Kidney (tissue), 13 donors: ENCODE measurements at regions not wholly inside any gene's neighbourhood (a gene's known extent, or its start where the extent isn't known, plus 50 kb on each side); places are given as distances from the start of the nearest gene placed in this dataset.
A peak's percentile ranks its signal among the peaks of the same experiment; 100 is the strongest.

Experiments used
- DNase-seq, 5 donors: peaks; one replicate each; pipeline ENCODE4 v3.0.0-alpha.2; 2013 to 2020
- FAIRE-seq: peaks from 2 replicates; lab custom pipeline; 2012; peaks lifted over from hg19 to GRCh38; lab: Jason Lieb, UNC
- H3K27ac ChIP-seq, 2 donors: one replicate each; pipeline ENCODE4 v1.7.0; 2013; ENCODE audit warnings: low read depth in 2 of 2, low read length in 2 of 2, inconsistent platforms in 1 of 2
- H3K27me3 ChIP-seq: one replicate; pipeline ENCODE4 v1.7.1; 2013; ENCODE audit warnings: low read length, inconsistent platforms; ENCODE audit not compliant: control insufficient read depth, insufficient read depth
- H3K36me3 ChIP-seq, 3 donors: one replicate each; pipeline versions ENCODE4 v1.7.0 to v1.7.1; 2013; ENCODE audit warnings: low read length in 3 of 3, control low read depth in 1 of 3, inconsistent platforms in 1 of 3; ENCODE audit not compliant: insufficient read depth in 3 of 3, control insufficient read depth in 2 of 3
- H3K4me1 ChIP-seq, 3 donors: one replicate each; pipeline versions ENCODE4 v1.7.0 to v1.7.1; 2013; ENCODE audit warnings: low read length in 3 of 3, inconsistent platforms in 1 of 3, low read depth in 1 of 3; ENCODE audit not compliant: control insufficient read depth in 2 of 3, insufficient read depth in 2 of 3
- H3K4me3 ChIP-seq, 3 donors: one replicate each; pipeline versions ENCODE4 v1.7.0 to v1.8.1; 2013; ENCODE audit warnings: low read length in 3 of 3, control low read depth in 1 of 3, inconsistent platforms in 1 of 3
- H3K9ac ChIP-seq, 3 donors: one replicate each; pipeline versions ENCODE4 v1.7.0 to v1.7.1; 2013; ENCODE audit warnings: low read length in 3 of 3, control low read depth in 1 of 3, inconsistent platforms in 1 of 3
- H3K9me3 ChIP-seq, 3 donors: one replicate each; pipeline versions ENCODE4 v1.7.0 to v1.7.1; 2013; ENCODE audit warnings: low read length in 3 of 3, control low read depth in 1 of 3, inconsistent platforms in 1 of 3; ENCODE audit not compliant: control insufficient read depth in 2 of 3, insufficient read depth in 1 of 3
- intact Hi-C: fragments of 100-400 bp; cut with DNase I; formaldehyde crosslinking; loops from one replicate; pipeline ENCODE4 v1.11.1; 2022
- TF ChIP-seq, protein P1 (sequence below): IDR thresholded peaks from 3 replicates; pipeline ENCODE4 v1.5.1; 2012; ENCODE audit warnings: mild to moderate bottlenecking, moderate library complexity, borderline replicate concordance; ENCODE audit not compliant: insufficient read depth; ENCODE audit errors: extremely low read depth
- donor health status: control.
- donor health status: control.
- donor health status: control.
- donor health status: control.
- donor health status: control.
- donor health status: DM: yes; HTN: yes; CAD: no.
- donor health status: Normal renal cell carcinoma (clear cell type).

DNA sequence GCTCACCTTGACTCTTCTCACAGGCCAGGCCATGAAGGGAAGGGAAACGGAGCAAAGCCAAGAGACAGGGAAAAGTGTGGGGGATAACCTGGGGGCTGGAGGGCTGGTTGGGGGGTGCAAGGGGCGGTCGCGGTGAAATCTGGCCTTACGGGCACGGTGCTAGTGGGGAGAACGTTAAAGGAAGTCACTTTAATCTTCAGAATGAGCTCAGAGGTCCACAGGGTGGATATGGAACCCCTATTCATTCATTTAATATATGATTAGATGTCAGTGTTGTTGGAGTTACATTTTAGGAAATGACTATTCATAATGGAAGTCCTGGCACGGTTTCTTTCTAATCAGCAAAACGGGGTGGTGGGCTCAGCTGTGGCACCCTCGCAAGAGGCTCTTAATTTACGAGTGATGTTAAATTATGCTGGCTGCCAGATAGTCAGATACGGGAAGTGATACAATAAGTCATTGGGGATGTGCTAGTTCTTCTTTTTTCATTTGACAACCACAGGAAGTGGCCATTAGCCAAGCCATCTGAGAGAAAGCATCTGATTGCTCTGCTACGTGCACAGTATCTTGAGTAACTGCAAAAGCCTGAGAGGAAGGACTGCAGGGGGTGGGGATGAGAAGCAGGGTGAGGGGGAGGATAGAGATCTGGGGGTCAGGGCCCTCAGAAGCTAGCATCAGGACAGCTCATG is 253.0 kb downstream of the QKI start:
- no peak for FAIRE-seq
- Histone ChIP-seq H3K4me3 (no peak overlapping the region), H3K9ac (no peak overlapping the region), H3K4me1 (peaks cover 0 to 5% (median 0%) of the 10 kb centered on the region in 3 donors), H3K27me3 (no peaks in the 10 kb centered on the region), H3K36me3 (no peaks in the 10 kb centered on the region), H3K9me3 (no peaks in the 10 kb centered on the region), H3K27ac (no peak overlapping the region)
- peak in 3 of 5 donors; percentile 23 to 77 (median 46) for DNase-seq
- intact Hi-C loops = no loop called here
- TF ChIP-seq, protein P1, sequence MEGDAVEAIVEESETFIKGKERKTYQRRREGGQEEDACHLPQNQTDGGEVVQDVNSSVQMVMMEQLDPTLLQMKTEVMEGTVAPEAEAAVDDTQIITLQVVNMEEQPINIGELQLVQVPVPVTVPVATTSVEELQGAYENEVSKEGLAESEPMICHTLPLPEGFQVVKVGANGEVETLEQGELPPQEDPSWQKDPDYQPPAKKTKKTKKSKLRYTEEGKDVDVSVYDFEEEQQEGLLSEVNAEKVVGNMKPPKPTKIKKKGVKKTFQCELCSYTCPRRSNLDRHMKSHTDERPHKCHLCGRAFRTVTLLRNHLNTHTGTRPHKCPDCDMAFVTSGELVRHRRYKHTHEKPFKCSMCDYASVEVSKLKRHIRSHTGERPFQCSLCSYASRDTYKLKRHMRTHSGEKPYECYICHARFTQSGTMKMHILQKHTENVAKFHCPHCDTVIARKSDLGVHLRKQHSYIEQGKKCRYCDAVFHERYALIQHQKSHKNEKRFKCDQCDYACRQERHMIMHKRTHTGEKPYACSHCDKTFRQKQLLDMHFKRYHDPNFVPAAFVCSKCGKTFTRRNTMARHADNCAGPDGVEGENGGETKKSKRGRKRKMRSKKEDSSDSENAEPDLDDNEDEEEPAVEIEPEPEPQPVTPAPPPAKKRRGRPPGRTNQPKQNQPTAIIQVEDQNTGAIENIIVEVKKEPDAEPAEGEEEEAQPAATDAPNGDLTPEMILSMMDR = no peak

DNA sequence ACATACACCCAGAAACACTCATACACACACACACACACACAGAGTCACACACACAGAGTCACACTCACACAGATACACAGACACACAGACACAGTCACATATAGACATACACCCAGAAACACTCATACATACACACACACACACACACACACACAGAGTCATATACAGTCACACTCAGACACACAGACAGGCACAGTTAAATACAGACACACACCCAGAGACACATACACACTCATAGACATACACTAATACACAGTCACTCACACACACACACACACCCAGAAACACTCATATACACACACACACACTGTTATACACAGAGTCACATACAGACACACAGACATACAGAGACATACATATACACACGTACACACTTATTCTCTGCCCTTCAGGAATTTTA is 250.9 kb downstream of the QKI start:
- H3K36me3 ChIP-seq = no peaks in the 10 kb centered on the region
- FAIRE-seq = no peak
- TF ChIP-seq, protein P1 = no peak
- no peaks in the 10 kb centered on the region for H3K9me3 ChIP-seq
- H3K4me3 ChIP-seq = no peak overlapping the region
- no peak overlapping the region for H3K27ac ChIP-seq
- intact Hi-C loops = no loop called here
- no peak for DNase-seq
- H3K4me1 ChIP-seq = peaks cover 0 to 5% (median 0%) of the 10 kb centered on the region in 3 donors
- H3K27me3 ChIP-seq = no peaks in the 10 kb centered on the region
- H3K9ac ChIP-seq = no peak overlapping the region

DNA sequence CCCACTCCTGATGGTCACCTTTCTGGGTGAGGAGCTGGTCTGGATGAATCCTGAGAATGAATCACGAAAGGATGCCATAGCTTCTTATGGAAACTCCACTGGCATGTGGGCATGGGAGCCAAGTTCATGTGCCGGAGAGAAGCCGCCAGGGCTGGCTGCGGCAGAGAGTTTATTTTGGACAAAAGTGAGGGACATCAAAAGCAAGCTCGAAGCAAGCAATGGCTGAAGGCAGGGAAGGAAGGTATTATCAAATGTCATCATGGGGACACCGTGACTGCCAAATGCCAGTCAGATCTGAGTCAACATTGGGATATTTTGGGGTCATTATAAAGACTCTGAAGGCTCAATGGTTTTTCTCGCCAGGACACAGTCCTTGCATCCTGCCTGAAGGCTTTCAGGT is 249.1 kb downstream of the QKI start:
- H3K9me3 ChIP-seq = no peaks in the 10 kb centered on the region
- FAIRE-seq (no peak), DNase-seq (no peak)
- no peak overlapping the region for H3K27ac ChIP-seq
- intact Hi-C loops = no loop called here
- H3K36me3 ChIP-seq = no peaks in the 10 kb centered on the region
- TF ChIP-seq, protein P1 = no peak
- H3K27me3 ChIP-seq = no peaks in the 10 kb centered on the region
- H3K4me1 ChIP-seq = peaks cover 0 to 5% (median 0%) of the 10 kb centered on the region in 3 donors
- no peak overlapping the region for H3K4me3 ChIP-seq
- no peak overlapping the region for H3K9ac ChIP-seq
